ENCODE measurements at regions not wholly inside any gene's neighbourhood (a gene's known extent, or its start where the extent isn't known, plus 50 kb on each side); places are given as distances from the start of the nearest gene placed in this dataset.

DNA sequence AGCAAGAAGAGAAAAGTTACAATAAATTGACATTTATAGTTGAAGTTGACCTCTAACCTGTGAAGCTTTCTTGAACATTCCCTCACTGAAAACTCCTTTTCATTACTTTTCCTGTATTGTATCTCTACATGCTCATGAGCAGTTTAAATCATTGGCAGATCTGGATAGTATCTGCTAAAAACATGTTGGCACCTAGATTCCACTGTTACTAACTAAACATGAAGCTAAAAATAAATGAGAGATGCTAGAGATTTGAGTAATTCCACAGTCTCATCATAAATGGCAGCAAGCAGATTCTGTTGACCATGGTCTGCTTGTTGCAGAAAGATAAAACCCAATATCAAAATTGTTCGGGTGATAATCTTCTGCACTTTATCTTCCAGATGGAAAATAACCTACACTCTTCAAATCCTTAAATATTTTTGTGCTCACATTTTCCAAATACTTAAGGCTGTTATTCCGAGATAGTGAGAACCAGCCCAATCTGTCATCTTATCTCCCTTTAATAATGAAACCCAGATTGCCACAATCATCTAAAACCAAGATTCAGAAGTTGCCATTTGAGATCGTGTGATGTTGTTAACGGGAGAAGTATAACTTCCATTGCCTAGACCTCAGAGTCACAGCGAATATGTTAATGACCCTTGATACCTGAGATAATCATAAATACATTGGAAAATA, 171.0 kb upstream of the DAAM1 start:
- Histone ChIP-seq H2AFZ (ENCODE audit: low read length) (no peak overlapping the region), H3K9me2 (ENCODE audit: insufficient read depth, low read length) (no peaks in the 10 kb centered on the region), H3K36me3 (ENCODE audit: insufficient read depth, low read length) (no peaks in the 10 kb centered on the region), H3K79me2 (ENCODE audit: insufficient read depth, low read depth, low read length) (no peaks in the 10 kb centered on the region), H3K4me3 (ENCODE audit: low read depth, low read length, poor library complexity, severe bottlenecking) (no peak overlapping the region), H3K4me2 (ENCODE audit: low read length) (no peak overlapping the region), H3K9me3 (ENCODE audit: low read length) (no peaks in the 10 kb centered on the region), H4K20me1 (ENCODE audit: insufficient read depth, low read length) (no peaks in the 10 kb centered on the region), H3K27ac (ENCODE audit: low read depth, low read length, poor library complexity, severe bottlenecking) (no peak overlapping the region), H3K4me1 (ENCODE audit: insufficient read depth, low read length, poor library complexity, severe bottlenecking) (no peaks in the 10 kb centered on the region)
- DNase-seq (ENCODE audit: low spot score): no peak
- CTCF ChIA-PET (ENCODE audit: unreplicated experiment): no interaction called here
- POLR2A ChIA-PET: no interaction called here
- BruUV-seq (replicated peaks): no TSS peak
- TF ChIP-seq EZH2phosphoT487 (IDR thresholded peaks at IDR 0.05; ENCODE audit: borderline replicate concordance, low read depth, low read length): no peak
- TF ChIP-seq, protein P1, sequence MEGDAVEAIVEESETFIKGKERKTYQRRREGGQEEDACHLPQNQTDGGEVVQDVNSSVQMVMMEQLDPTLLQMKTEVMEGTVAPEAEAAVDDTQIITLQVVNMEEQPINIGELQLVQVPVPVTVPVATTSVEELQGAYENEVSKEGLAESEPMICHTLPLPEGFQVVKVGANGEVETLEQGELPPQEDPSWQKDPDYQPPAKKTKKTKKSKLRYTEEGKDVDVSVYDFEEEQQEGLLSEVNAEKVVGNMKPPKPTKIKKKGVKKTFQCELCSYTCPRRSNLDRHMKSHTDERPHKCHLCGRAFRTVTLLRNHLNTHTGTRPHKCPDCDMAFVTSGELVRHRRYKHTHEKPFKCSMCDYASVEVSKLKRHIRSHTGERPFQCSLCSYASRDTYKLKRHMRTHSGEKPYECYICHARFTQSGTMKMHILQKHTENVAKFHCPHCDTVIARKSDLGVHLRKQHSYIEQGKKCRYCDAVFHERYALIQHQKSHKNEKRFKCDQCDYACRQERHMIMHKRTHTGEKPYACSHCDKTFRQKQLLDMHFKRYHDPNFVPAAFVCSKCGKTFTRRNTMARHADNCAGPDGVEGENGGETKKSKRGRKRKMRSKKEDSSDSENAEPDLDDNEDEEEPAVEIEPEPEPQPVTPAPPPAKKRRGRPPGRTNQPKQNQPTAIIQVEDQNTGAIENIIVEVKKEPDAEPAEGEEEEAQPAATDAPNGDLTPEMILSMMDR (conservative IDR thresholded peaks at IDR 0.05; ENCODE audit: low read length): no peak
- intact Hi-C loops (cut with micrococcal nuclease; ENCODE audit: unreplicated experiment): no loop called here

GRCh38 chr14:59018460-59018859, 170.0 kb upstream of the DAAM1 start:
- intact Hi-C loops (cut with micrococcal nuclease; ENCODE audit: unreplicated experiment): no loop called here
- TF ChIP-seq EZH2phosphoT487 (IDR thresholded peaks at IDR 0.05; ENCODE audit: borderline replicate concordance, low read depth, low read length): no peak
- TF ChIP-seq, protein P1 (conservative IDR thresholded peaks at IDR 0.05; ENCODE audit: low read length): no peak
- Histone ChIP-seq H2AFZ (ENCODE audit: low read length) (no peak overlapping the region), H3K4me3 (ENCODE audit: low read depth, low read length, poor library complexity, severe bottlenecking) (no peak overlapping the region), H3K9me2 (ENCODE audit: insufficient read depth, low read length) (no peaks in the 10 kb centered on the region), H3K36me3 (ENCODE audit: insufficient read depth, low read length) (no peaks in the 10 kb centered on the region), H4K20me1 (ENCODE audit: insufficient read depth, low read length) (no peaks in the 10 kb centered on the region), H3K9me3 (ENCODE audit: low read length) (no peaks in the 10 kb centered on the region), H3K4me1 (ENCODE audit: insufficient read depth, low read length, poor library complexity, severe bottlenecking) (no peaks in the 10 kb centered on the region), H3K27ac (ENCODE audit: low read depth, low read length, poor library complexity, severe bottlenecking) (no peak overlapping the region), H3K79me2 (ENCODE audit: insufficient read depth, low read depth, low read length) (no peaks in the 10 kb centered on the region), H3K4me2 (ENCODE audit: low read length) (no peak overlapping the region)
- no TSS peak for BruUV-seq (replicated peaks)
- no peak for DNase-seq (ENCODE audit: low spot score)
- CTCF ChIA-PET (ENCODE audit: unreplicated experiment): no interaction called here
- POLR2A ChIA-PET: no interaction called here

GRCh38 chr14:59018978-59019377, 169.5 kb upstream of the DAAM1 start:
- no peak overlapping the region for H2AFZ ChIP-seq (ENCODE audit: low read length)
- H3K27ac ChIP-seq (ENCODE audit: low read depth, low read length, poor library complexity, severe bottlenecking): no peak overlapping the region
- H3K36me3 ChIP-seq (ENCODE audit: insufficient read depth, low read length): no peaks in the 10 kb centered on the region
- no peaks in the 10 kb centered on the region for H3K9me3 ChIP-seq (ENCODE audit: low read length)
- H3K4me1 ChIP-seq (ENCODE audit: insufficient read depth, low read length, poor library complexity, severe bottlenecking): no peaks in the 10 kb centered on the region
- no TSS peak for BruUV-seq (replicated peaks)
- no peaks in the 10 kb centered on the region for H3K9me2 ChIP-seq (ENCODE audit: insufficient read depth, low read length)
- TF ChIP-seq, protein P1 (conservative IDR thresholded peaks at IDR 0.05; ENCODE audit: low read length): peak; percentile 58
- no peak for TF ChIP-seq EZH2phosphoT487 (IDR thresholded peaks at IDR 0.05; ENCODE audit: borderline replicate concordance, low read depth, low read length)
- H3K4me3 ChIP-seq (ENCODE audit: low read depth, low read length, poor library complexity, severe bottlenecking): no peak overlapping the region
- intact Hi-C loops (cut with micrococcal nuclease; ENCODE audit: unreplicated experiment): no loop called here
- CTCF ChIA-PET (ENCODE audit: unreplicated experiment): interaction anchor here (0.6 kb wide), 1 partner anchor 1145 kb away, joined by 4 read pairs; no protein-coding TSS in a partner anchor
- no peak overlapping the region for H3K4me2 ChIP-seq (ENCODE audit: low read length)
- POLR2A ChIA-PET: no interaction called here
- no peaks in the 10 kb centered on the region for H4K20me1 ChIP-seq (ENCODE audit: insufficient read depth, low read length)
- no peak for DNase-seq (ENCODE audit: low spot score)
- H3K79me2 ChIP-seq (ENCODE audit: insufficient read depth, low read depth, low read length): no peaks in the 10 kb centered on the region

Data from OCI-LY7 (cell line).